GM12878 (cell line): ENCODE measurements at regions not wholly inside any gene's neighbourhood (a gene's known extent, or its start where the extent isn't known, plus 50 kb on each side); places are given as distances from the start of the nearest gene placed in this dataset.

Source experiments
- ATAC-seq: fragments of 200-7000 bp; cut with Tn5 transposase; 3 replicates; pipeline ENCODE4 v1.9.1; 2020; ENCODE audit warnings: mild to moderate bottlenecking, moderate library complexity
- BruUV-seq: library from RNA; stranded (reverse); fragments of 400-500 nt; replicated peaks from 2 replicates; lab custom pipeline; 2021; lab: Mats Ljungman, UMichigan
- CTCF ChIA-PET: fragments of 300-600 bp; sonication (Branson Sonifier 250); formaldehyde crosslinking; extraction: SDS; loops from one replicate; lab custom pipeline; 2021; ENCODE audit warnings: inconsistent platforms; lab: Yijun Ruan, JAX
- POLR2A ChIA-PET: fragments of 350-600 bp; formaldehyde crosslinking; extraction: SDS; loops from one replicate; lab custom pipeline; 2021; ENCODE audit warnings: inconsistent platforms; lab: Charles Lee
- RAD21 ChIA-PET: fragments of 300-600 bp; sonication (Branson Sonifier 250); formaldehyde crosslinking; loops from one replicate; lab custom pipeline; 2023; ENCODE audit warnings: antibody characterized with exemption; ENCODE audit not compliant: unreplicated experiment; lab: Charles Lee
- SMC1A ChIA-PET: fragments of 300-600 bp; sonication (Branson Sonifier 250); formaldehyde crosslinking; loops from one replicate; lab custom pipeline; 2023; ENCODE audit not compliant: unreplicated experiment, uncharacterized antibody; lab: Charles Lee
- DNase-seq: peaks from one replicate; pipeline ENCODE4 v3.0.0-alpha.2; 2011; ENCODE audit warnings: low read depth, low spot score
- FAIRE-seq: peaks from 3 replicates; lab custom pipeline; 2011; peaks lifted over from hg19 to GRCh38; lab: Jason Lieb, UNC
- H2AFZ ChIP-seq: 2 replicates; pipeline ENCODE4 v1.6.0; 2011; ENCODE audit warnings: low read depth, low read length, control low read depth; ENCODE audit not compliant: control insufficient read depth
- H3K27ac ChIP-seq: 2 replicates; pipeline ENCODE4 v1.5.1; 2011; ENCODE audit warnings: control low read depth; ENCODE audit not compliant: control insufficient read depth, insufficient read depth
- H3K27me3 ChIP-seq, 2 experiments: replicated peaks in 1 of 2; 2 replicates each; pipeline versions ENCODE4 v1.6.0 to v1.6.1; 2011; ENCODE audit warnings: low read length in 1 of 2; ENCODE audit not compliant: control insufficient read depth in 2 of 2, insufficient read depth in 2 of 2
- H3K36me3 ChIP-seq, 2 experiments: 2 replicates each; pipeline ENCODE4 v1.5.1; 2011; ENCODE audit warnings: low read length in 1 of 2; ENCODE audit not compliant: control insufficient read depth in 2 of 2, insufficient read depth in 2 of 2
- H3K4me1 ChIP-seq: 2 replicates; pipeline ENCODE4 v1.6.1; 2011; ENCODE audit warnings: mild to moderate bottlenecking, low read length, moderate library complexity, mixed read lengths; ENCODE audit not compliant: control insufficient read depth, insufficient read depth
- H3K4me2 ChIP-seq: 2 replicates; pipeline ENCODE4 v1.6.0; 2011; ENCODE audit warnings: control low read depth; ENCODE audit not compliant: control insufficient read depth, insufficient read depth
- H3K4me3 ChIP-seq: fragments of 200-600 bp; sonication (generic); 2 replicates; pipeline ENCODE4 v1.5.1; 2016
- H3K79me2 ChIP-seq: 2 replicates; pipeline ENCODE4 v1.6.0; 2011; ENCODE audit warnings: low read length; ENCODE audit not compliant: control insufficient read depth, insufficient read depth
- H3K9ac ChIP-seq: 2 replicates; pipeline ENCODE4 v1.8.0; 2011; ENCODE audit warnings: low read length, control low read depth, mixed read lengths; ENCODE audit not compliant: control insufficient read depth, insufficient read depth
- H3K9me3 ChIP-seq: replicated peaks from 3 replicates; pipeline ENCODE4 v1.5.1; 2011; ENCODE audit warnings: mild to moderate bottlenecking, low read length; ENCODE audit not compliant: control insufficient read depth, insufficient read depth
- H4K20me1 ChIP-seq: 2 replicates; pipeline ENCODE4 v1.6.0; 2011; ENCODE audit not compliant: control insufficient read depth, insufficient read depth
- CBX5 ChIP-seq: sonication (generic); IDR thresholded peaks from 2 replicates; pipeline ENCODE4 v1.6.1; 2016; ENCODE audit warnings: low read depth, moderate library complexity, mild to moderate bottlenecking, inconsistent platforms
- IKZF1 ChIP-seq: fragments of 450-650 bp; conservative IDR thresholded peaks from 2 replicates; pipeline ENCODE4 v1.6.1; 2017; ENCODE audit warnings: antibody characterized with exemption, mild to moderate bottlenecking
- SREBF2 ChIP-seq: IDR thresholded peaks from 2 replicates; pipeline ENCODE4 v1.6.1; 2012; ENCODE audit warnings: mild to moderate bottlenecking, low read length
- TARDBP ChIP-seq: IDR thresholded peaks from 2 replicates; pipeline ENCODE4 v1.6.1; 2016; ENCODE audit warnings: borderline replicate concordance
- TCF12 ChIP-seq: IDR thresholded peaks from 2 replicates; pipeline ENCODE4 v1.6.1; 2011; ENCODE audit warnings: low read depth, mild to moderate bottlenecking, low read length
- WGBS: methylation state at CpG from one replicate; pipeline ENCODE4 v1.1.6; 2016; ENCODE audit warnings: low lambda C conversion rate; ENCODE audit not compliant: insufficient replicate concordance, insufficient coverage; ENCODE audit errors: missing lambda C conversion rate; 5-methylcytosine and 5-hydroxymethylcytosine counted together
- in situ Hi-C: fragments of 300-500 bp; cut with MboI; formaldehyde crosslinking; loops from 9 replicates; pipeline ENCODE4 v1.14.3; 2018; ENCODE audit warnings: mixed read lengths
- intact Hi-C: fragments of 100-400 bp; cut with micrococcal nuclease; formaldehyde crosslinking; loops from one replicate; pipeline ENCODE4 v1.14.2; 2022; ENCODE audit not compliant: unreplicated experiment
- TF ChIP-seq, protein P1 (sequence below): fragments of 450-650 bp; IDR thresholded peaks from 2 replicates; pipeline ENCODE4 v1.6.1; 2016; ENCODE audit warnings: mild to moderate bottlenecking
- TF ChIP-seq, protein P2 (sequence below): IDR thresholded peaks from 2 replicates; pipeline ENCODE4 v1.6.1; 2011; ENCODE audit warnings: borderline replicate concordance, low read depth, mild to moderate bottlenecking, moderate library complexity, low read length; ENCODE audit not compliant: insufficient read depth, poor library complexity, severe bottlenecking
- TF ChIP-seq, protein P3 (sequence below): fragments of 450-650 bp; formaldehyde crosslinking; IDR thresholded peaks from 2 replicates; pipeline ENCODE4 v1.5.0; 2022; ENCODE audit warnings: mild to moderate bottlenecking, missing genetic modification characterization

DNA sequence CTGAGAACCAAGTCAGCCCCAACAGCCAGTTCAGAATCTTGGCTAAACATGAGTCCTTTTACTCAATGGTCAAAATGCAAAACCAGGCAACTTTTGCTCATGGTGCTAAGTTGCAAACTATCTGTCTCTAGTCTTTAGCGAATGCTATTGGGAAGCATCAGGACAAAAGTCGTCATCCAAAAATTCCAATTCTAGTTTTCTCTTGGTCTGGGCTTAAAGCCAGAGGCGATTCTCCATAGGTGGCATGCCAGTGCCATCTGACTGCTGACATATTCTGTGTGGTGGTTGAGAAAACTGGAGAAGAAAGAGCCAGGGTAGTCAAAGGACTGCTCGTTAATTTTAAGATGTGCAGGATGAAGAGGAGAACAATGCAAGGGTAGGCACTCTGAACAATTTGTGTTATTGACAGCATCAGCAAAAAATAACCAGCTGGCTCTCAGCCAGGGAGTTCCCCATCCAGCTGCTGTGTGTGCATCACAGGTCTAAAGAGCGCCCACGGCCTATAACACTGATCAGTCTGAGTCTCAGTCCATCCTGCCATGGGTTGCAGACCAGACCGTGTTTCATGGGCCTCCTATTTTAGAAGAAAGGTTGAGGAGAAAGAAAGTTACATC, 313.6 kb downstream of the ALDH8A1 start:
- H3K27me3 ChIP-seq = no peaks in the 10 kb centered on the region; a peak in 2 of 4 replicates
- no peak overlapping the region for H3K27ac ChIP-seq
- H3K36me3 ChIP-seq = no peaks in the 10 kb centered on the region
- SMC1A ChIA-PET = interaction anchor here (0.6 to 1.2 kb wide), 3 partner anchors 22 to 457 kb away, joined by 3 to 4 read pairs (median 4); no protein-coding TSS in a partner anchor
- in situ Hi-C loops = no loop called here
- H3K9me3 ChIP-seq = no peaks in the 10 kb centered on the region
- TF ChIP-seq, protein P1, sequence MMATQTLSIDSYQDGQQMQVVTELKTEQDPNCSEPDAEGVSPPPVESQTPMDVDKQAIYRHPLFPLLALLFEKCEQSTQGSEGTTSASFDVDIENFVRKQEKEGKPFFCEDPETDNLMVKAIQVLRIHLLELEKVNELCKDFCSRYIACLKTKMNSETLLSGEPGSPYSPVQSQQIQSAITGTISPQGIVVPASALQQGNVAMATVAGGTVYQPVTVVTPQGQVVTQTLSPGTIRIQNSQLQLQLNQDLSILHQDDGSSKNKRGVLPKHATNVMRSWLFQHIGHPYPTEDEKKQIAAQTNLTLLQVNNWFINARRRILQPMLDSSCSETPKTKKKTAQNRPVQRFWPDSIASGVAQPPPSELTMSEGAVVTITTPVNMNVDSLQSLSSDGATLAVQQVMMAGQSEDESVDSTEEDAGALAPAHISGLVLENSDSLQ = 0 out of 2 replicates have a peak, but pooled peaks have one; percentile 15
- TF ChIP-seq TCF12 = peak; percentile 64; the same call in 1 of the 2 replicates
- TF ChIP-seq IKZF1 = no peak
- TF ChIP-seq TARDBP = no peak
- TF ChIP-seq, all 136 proteins: peak for 2
- POLR2A ChIA-PET = no interaction called here
- H3K4me1 ChIP-seq = no peaks in the 10 kb centered on the region
- 33% methylated on average over 7 of the region's 7 CpGs for WGBS
- RAD21 ChIA-PET = interaction anchor here (0.6 to 1.3 kb wide), 3 partner anchors 13 to 459 kb away, joined by 3 read pairs; no protein-coding TSS in a partner anchor
- no peak overlapping the region for H3K4me2 ChIP-seq
- FAIRE-seq (no peak), ATAC-seq (peak; percentile 77), DNase-seq (peak; percentile 30)
- CTCF ChIA-PET = interaction anchor here (1.0 to 12.1 kb wide), 6 partner anchors 8 to 463 kb away, joined by 5 to 133 read pairs (median 6); no protein-coding TSS in a partner anchor
- no peak overlapping the region for H2AFZ ChIP-seq
- no peaks in the 10 kb centered on the region for H4K20me1 ChIP-seq
- BruUV-seq = no TSS peak
- no peaks in the 10 kb centered on the region for H3K79me2 ChIP-seq
- no peak overlapping the region for H3K9ac ChIP-seq
- intact Hi-C loops = no loop called here
- no peak overlapping the region for H3K4me3 ChIP-seq

DNA sequence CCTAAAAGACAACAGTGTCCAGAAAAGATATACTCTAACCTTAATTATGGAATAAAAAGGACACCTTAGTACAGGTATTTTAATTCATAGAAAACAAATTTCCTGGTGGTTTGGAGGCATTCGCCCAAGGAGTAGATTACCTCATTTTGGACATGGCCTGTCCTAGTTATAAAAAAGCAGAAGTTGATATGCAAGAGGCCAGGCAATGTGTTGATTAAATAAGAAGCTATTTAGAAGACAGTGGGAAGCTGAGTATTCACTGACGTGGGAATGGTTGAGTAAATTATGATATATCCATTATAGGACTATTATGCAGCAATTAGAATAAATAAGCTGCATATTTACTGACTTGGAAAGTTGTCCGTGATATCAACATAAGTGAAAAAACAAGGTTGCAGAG, 314.9 kb downstream of the ALDH8A1 start:
- no peak for DNase-seq
- H2AFZ ChIP-seq = no peak overlapping the region
- ChIA-PET CTCF (interaction anchor here (1.7 to 12.1 kb wide), 2 partner anchors 455 to 461 kb away, joined by 6 to 133 read pairs; no protein-coding TSS in a partner anchor), RAD21 (no interaction called here), SMC1A (interaction anchor here (0.9 kb wide), 1 partner anchor 461 kb away, joined by 3 read pairs; no protein-coding TSS in a partner anchor), POLR2A (no interaction called here)
- in situ Hi-C loops (no loop called here), intact Hi-C loops (no loop called here)
- no peak for ATAC-seq
- no peaks in the 10 kb centered on the region; a peak in 2 of 4 replicates for H3K27me3 ChIP-seq
- H3K4me3 ChIP-seq = no peak overlapping the region
- H3K79me2 ChIP-seq = no peaks in the 10 kb centered on the region
- WGBS = 44% methylated on average over 3 of the region's 3 CpGs
- H3K27ac ChIP-seq = no peak overlapping the region
- no peak overlapping the region for H3K4me2 ChIP-seq
- H3K9ac ChIP-seq = no peak overlapping the region
- no peak for FAIRE-seq
- no peaks in the 10 kb centered on the region for H3K36me3 ChIP-seq
- H4K20me1 ChIP-seq = no peaks in the 10 kb centered on the region
- TF ChIP-seq, protein P2, sequence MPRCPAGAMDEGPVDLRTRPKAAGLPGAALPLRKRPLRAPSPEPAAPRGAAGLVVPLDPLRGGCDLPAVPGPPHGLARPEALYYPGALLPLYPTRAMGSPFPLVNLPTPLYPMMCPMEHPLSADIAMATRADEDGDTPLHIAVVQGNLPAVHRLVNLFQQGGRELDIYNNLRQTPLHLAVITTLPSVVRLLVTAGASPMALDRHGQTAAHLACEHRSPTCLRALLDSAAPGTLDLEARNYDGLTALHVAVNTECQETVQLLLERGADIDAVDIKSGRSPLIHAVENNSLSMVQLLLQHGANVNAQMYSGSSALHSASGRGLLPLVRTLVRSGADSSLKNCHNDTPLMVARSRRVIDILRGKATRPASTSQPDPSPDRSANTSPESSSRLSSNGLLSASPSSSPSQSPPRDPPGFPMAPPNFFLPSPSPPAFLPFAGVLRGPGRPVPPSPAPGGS = no peak
- TF ChIP-seq, protein P3, sequence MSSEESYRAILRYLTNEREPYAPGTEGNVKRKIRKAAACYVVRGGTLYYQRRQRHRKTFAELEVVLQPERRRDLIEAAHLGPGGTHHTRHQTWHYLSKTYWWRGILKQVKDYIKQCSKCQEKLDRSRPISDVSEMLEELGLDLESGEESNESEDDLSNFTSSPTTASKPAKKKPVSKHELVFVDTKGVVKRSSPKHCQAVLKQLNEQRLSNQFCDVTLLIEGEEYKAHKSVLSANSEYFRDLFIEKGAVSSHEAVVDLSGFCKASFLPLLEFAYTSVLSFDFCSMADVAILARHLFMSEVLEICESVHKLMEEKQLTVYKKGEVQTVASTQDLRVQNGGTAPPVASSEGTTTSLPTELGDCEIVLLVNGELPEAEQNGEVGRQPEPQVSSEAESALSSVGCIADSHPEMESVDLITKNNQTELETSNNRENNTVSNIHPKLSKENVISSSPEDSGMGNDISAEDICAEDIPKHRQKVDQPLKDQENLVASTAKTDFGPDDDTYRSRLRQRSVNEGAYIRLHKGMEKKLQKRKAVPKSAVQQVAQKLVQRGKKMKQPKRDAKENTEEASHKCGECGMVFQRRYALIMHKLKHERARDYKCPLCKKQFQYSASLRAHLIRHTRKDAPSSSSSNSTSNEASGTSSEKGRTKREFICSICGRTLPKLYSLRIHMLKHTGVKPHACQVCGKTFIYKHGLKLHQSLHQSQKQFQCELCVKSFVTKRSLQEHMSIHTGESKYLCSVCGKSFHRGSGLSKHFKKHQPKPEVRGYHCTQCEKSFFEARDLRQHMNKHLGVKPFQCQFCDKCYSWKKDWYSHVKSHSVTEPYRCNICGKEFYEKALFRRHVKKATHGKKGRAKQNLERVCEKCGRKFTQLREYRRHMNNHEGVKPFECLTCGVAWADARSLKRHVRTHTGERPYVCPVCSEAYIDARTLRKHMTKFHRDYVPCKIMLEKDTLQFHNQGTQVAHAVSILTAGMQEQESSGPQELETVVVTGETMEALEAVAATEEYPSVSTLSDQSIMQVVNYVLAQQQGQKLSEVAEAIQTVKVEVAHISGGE = no peak
- TF ChIP-seq SREBF2 = no peak
- no peak for TF ChIP-seq CBX5
- BruUV-seq = no TSS peak
- no peaks in the 10 kb centered on the region for H3K9me3 ChIP-seq
- no peaks in the 10 kb centered on the region for H3K4me1 ChIP-seq
